T-cell (primary cell): ENCODE measurements at regions not wholly inside any gene's neighbourhood (a gene's known extent, or its start where the extent isn't known, plus 50 kb on each side); places are given as distances from the start of the nearest gene placed in this dataset.

Source experiments
- ATAC-seq, 4 experiments: fragments of 200-7000 bp in 3 of 4; fragments of 150-1000 bp in 1 of 4; cut with Tn5 transposase; replicated peaks in 1 of 4; 1 replicate in 3 of 4; 2 replicates in 1 of 4; pipeline ENCODE4 v1.10.0; 2021; ENCODE audit warnings: moderate library complexity in 3 of 4, mild to moderate bottlenecking in 2 of 4, moderate number of reproducible peaks in 1 of 4
- CTCF ChIA-PET, 2 donors: fragments of 300-600 bp; sonication (Branson Sonifier 250); formaldehyde crosslinking; loops; one replicate each; lab custom pipeline; 2022; ENCODE audit warnings: antibody characterized with exemption in 2 of 2; lab: Charles Lee
- POLR2A ChIA-PET, 2 donors: fragments of 300-600 bp; sonication (Branson Sonifier 250); formaldehyde crosslinking; loops; one replicate each; lab custom pipeline; 2022; ENCODE audit warnings: antibody characterized with exemption in 2 of 2; lab: Charles Lee
- DNase-seq, 35 experiments: peaks; one replicate each; pipeline versions ENCODE4 v3.0.0 to v3.0.0-alpha.2; 2013 to 2023
- H3K27ac ChIP-seq: one replicate; pipeline ENCODE4 v1.5.1; 2013; ENCODE audit warnings: low read length
- H3K27me3 ChIP-seq, 2 experiments: replicated peaks in 1 of 2; 1 replicate in 1 of 2; 2 replicates in 1 of 2; pipeline versions ENCODE4 v1.6.1 to v1.7.0; 2013; ENCODE audit warnings: low read length in 1 of 2, mixed read lengths in 1 of 2; ENCODE audit not compliant: control insufficient read depth in 2 of 2, insufficient read depth in 2 of 2; ENCODE audit errors: extremely low read depth in 1 of 2
- H3K36me3 ChIP-seq, 2 donors: 1 replicate in 1 of 2; 2 replicates in 1 of 2; pipeline versions ENCODE4 v1.6.1 to v1.7.0; 2013; ENCODE audit warnings: low read length in 1 of 2; ENCODE audit not compliant: control insufficient read depth in 2 of 2, insufficient read depth in 1 of 2; ENCODE audit errors: extremely low read depth in 1 of 2
- H3K4me1 ChIP-seq, 2 experiments: 1 replicate in 1 of 2; 2 replicates in 1 of 2; pipeline versions ENCODE4 v1.6.1 to v1.7.0; 2013; ENCODE audit warnings: low read length in 2 of 2, mixed read lengths in 1 of 2; ENCODE audit not compliant: insufficient read depth in 2 of 2, control insufficient read depth in 1 of 2; ENCODE audit errors: extremely low read depth in 1 of 2
- H3K4me3 ChIP-seq, 2 donors: 1 replicate in 1 of 2; 2 replicates in 1 of 2; pipeline versions ENCODE4 v1.5.1 to v1.7.0; 2013; ENCODE audit warnings: mild to moderate bottlenecking in 2 of 2, low read length in 1 of 2, moderate library complexity in 1 of 2; ENCODE audit not compliant: control insufficient read depth in 1 of 2; ENCODE audit errors: extremely low read depth in 1 of 2
- H3K9me3 ChIP-seq: 2 replicates; pipeline ENCODE4 v1.7.0; 2013
- H3K27ac Mint-ChIP-seq, 2 donors: one replicate each; pipeline ENCODE4 v1.8.0; 2020 to 2021; ENCODE audit warnings: mild to moderate bottlenecking in 2 of 2, mixed read lengths in 2 of 2
- H3K27me3 Mint-ChIP-seq, 2 donors: one replicate each; pipeline ENCODE4 v1.8.0; 2021 to 2022; ENCODE audit warnings: mixed read lengths in 2 of 2
- H3K36me3 Mint-ChIP-seq: one replicate; pipeline ENCODE4 v1.8.0; 2021; ENCODE audit warnings: mixed read lengths
- H3K4me1 Mint-ChIP-seq, 3 donors: one replicate each; pipeline ENCODE4 v1.8.0; 2020 to 2022; ENCODE audit warnings: mixed read lengths in 3 of 3, mild to moderate bottlenecking in 1 of 3
- H3K4me3 Mint-ChIP-seq, 3 donors: one replicate each; pipeline ENCODE4 v1.8.0; 2020 to 2022; ENCODE audit warnings: mild to moderate bottlenecking in 3 of 3, mixed read lengths in 3 of 3, moderate library complexity in 3 of 3
- H3K9me3 Mint-ChIP-seq, 3 donors: one replicate each; pipeline ENCODE4 v1.8.0; 2020 to 2022; ENCODE audit warnings: mixed read lengths in 3 of 3
- WGBS: methylation state at CpG from one replicate; pipeline ENCODE4 v1.1.5; 2013; ENCODE audit warnings: missing lambda C conversion rate; ENCODE audit not compliant: insufficient coverage; 5-methylcytosine and 5-hydroxymethylcytosine counted together

- H3K27me3 Mint-ChIP-seq = peaks cover 27 to 28% of the 10 kb centered on the region in 2 donors
- H3K27ac Mint-ChIP-seq = no peak overlapping the region
- Histone ChIP-seq H3K9me3 (no peaks in the 10 kb centered on the region), H3K27me3 (peaks cover 0 to 27% of the 10 kb centered on the region in 2 experiments), H3K4me3 (no peak overlapping the region), H3K4me1 (peaks cover 0 to 15% of the 10 kb centered on the region in 2 experiments), H3K36me3 (no peaks in the 10 kb centered on the region), H3K27ac (no peak overlapping the region)
- no peaks in the 10 kb centered on the region for H3K9me3 Mint-ChIP-seq
- ChIA-PET POLR2A (no interaction called here), CTCF (no interaction called here)
- 100% methylated on average over 2 of the region's 3 CpGs for WGBS
- peak overlapping the region in 2 of 3 donors; percentile 37 to 73 for H3K4me3 Mint-ChIP-seq
- no peaks in the 10 kb centered on the region for H3K36me3 Mint-ChIP-seq
- ATAC-seq (no peak), DNase-seq (no peak)
- peaks cover 7 to 14% (median 12%) of the 10 kb centered on the region in 3 donors for H3K4me1 Mint-ChIP-seq
These were observed 123.4 kb upstream of the ZNF92 start for GRCh38 chr7:65250216-65250615.

- Mint-ChIP-seq H3K9me3 (no peaks in the 10 kb centered on the region), H3K27ac (no peak overlapping the region), H3K4me1 (peaks cover 5 to 12% (median 10%) of the 10 kb centered on the region in 3 donors), H3K27me3 (peaks cover 26 to 28% of the 10 kb centered on the region in 2 donors), H3K36me3 (no peaks in the 10 kb centered on the region), H3K4me3 (no peak overlapping the region)
- Histone ChIP-seq H3K4me1 (peaks cover 0 to 13% of the 10 kb centered on the region in 2 experiments), H3K9me3 (no peaks in the 10 kb centered on the region), H3K27ac (no peak overlapping the region), H3K27me3 (peaks cover 0 to 28% of the 10 kb centered on the region in 2 experiments), H3K4me3 (no peak overlapping the region), H3K36me3 (no peaks in the 10 kb centered on the region)
- ATAC-seq (no peak), DNase-seq (no peak)
- ChIA-PET POLR2A (no interaction called here), CTCF (interaction anchor here in 1 of 2 donors (1.1 kb wide), 1 partner anchor 60 kb away, joined by 3 read pairs; no protein-coding TSS in a partner anchor)
- WGBS = 80% methylated on average over 1 of the region's 5 CpGs
These were observed 126.2 kb upstream of the ZNF92 start for GRCh38 chr7:65247491-65247890.

- Mint-ChIP-seq H3K4me1 (peaks cover 5 to 11% (median 10%) of the 10 kb centered on the region in 3 donors), H3K9me3 (no peaks in the 10 kb centered on the region), H3K27ac (no peak overlapping the region), H3K4me3 (peak overlapping the region; percentile 28 to 60 (median 51)), H3K36me3 (no peaks in the 10 kb centered on the region), H3K27me3 (peaks cover 18 to 34% of the 10 kb centered on the region in 2 donors)
- H3K27ac ChIP-seq = no peak overlapping the region
- no peaks in the 10 kb centered on the region for H3K9me3 ChIP-seq
- WGBS = 3% methylated on average over 51 of the region's 52 CpGs
- peaks cover 0 to 14% of the 10 kb centered on the region in 2 experiments for H3K4me1 ChIP-seq
- CTCF ChIA-PET = no interaction called here
- POLR2A ChIA-PET = no interaction called here
- H3K4me3 ChIP-seq = peak overlapping the region; percentile 27 to 46
- peak in 1 of 35 experiments; percentile 15 for DNase-seq
- no peaks in the 10 kb centered on the region for H3K36me3 ChIP-seq
- ATAC-seq = peak in 2 of 4 experiments; percentile 36 to 40
- H3K27me3 ChIP-seq = peaks cover 2 to 43% of the 10 kb centered on the region in 2 experiments
These were observed 133.8 kb upstream of the ZNF92 start for GRCh38 chr7:65239707-65240352.

- ATAC-seq = peak in 1 of 4 experiments; percentile 9
- H3K9me3 Mint-ChIP-seq = no peaks in the 10 kb centered on the region
- H3K36me3 Mint-ChIP-seq = no peaks in the 10 kb centered on the region
- H3K27ac Mint-ChIP-seq = no peak overlapping the region
- Histone ChIP-seq H3K36me3 (no peaks in the 10 kb centered on the region), H3K4me3 (no peak overlapping the region), H3K27ac (no peak overlapping the region), H3K27me3 (peaks cover 2 to 43% of the 10 kb centered on the region in 2 experiments), H3K9me3 (no peaks in the 10 kb centered on the region), H3K4me1 (peaks cover 0 to 17% of the 10 kb centered on the region in 2 experiments)
- no peak for DNase-seq
- H3K4me1 Mint-ChIP-seq = peaks cover 5 to 17% (median 13%) of the 10 kb centered on the region in 3 donors
- ChIA-PET CTCF (no interaction called here), POLR2A (no interaction called here)
- H3K4me3 Mint-ChIP-seq = peak overlapping the region in 1 of 3 donors; percentile 22
- peaks cover 18 to 34% of the 10 kb centered on the region in 2 donors for H3K27me3 Mint-ChIP-seq
- 57% methylated on average over 17 of the region's 20 CpGs for WGBS
These were observed 134.3 kb upstream of the ZNF92 start for GRCh38 chr7:65239324-65239706.

GRCh38 chr7:65238785-65239184 lies 134.9 kb upstream of the ZNF92 start:
- H3K4me3 Mint-ChIP-seq = no peak overlapping the region
- ATAC-seq (no peak), DNase-seq (no peak)
- no peak overlapping the region for H3K27ac ChIP-seq
- H3K27ac Mint-ChIP-seq = no peak overlapping the region
- ChIA-PET CTCF (no interaction called here), POLR2A (no interaction called here)
- H3K4me1 Mint-ChIP-seq = peaks cover 10 to 22% (median 16%) of the 10 kb centered on the region in 3 donors
- no peaks in the 10 kb centered on the region for H3K36me3 Mint-ChIP-seq
- H3K9me3 ChIP-seq = no peaks in the 10 kb centered on the region
- WGBS = 95% methylated on average over 15 of the region's 19 CpGs
- no peaks in the 10 kb centered on the region for H3K9me3 Mint-ChIP-seq
- H3K27me3 ChIP-seq = peaks cover 2 to 43% of the 10 kb centered on the region in 2 experiments
- H3K4me3 ChIP-seq = no peak overlapping the region
- H3K36me3 ChIP-seq = no peaks in the 10 kb centered on the region
- H3K4me1 ChIP-seq = peaks cover 0 to 22% of the 10 kb centered on the region in 2 experiments
- peaks cover 18 to 32% of the 10 kb centered on the region in 2 donors for H3K27me3 Mint-ChIP-seq

- Mint-ChIP-seq H3K27ac (no peak overlapping the region), H3K27me3 (peaks cover 6 to 19% of the 10 kb centered on the region in 2 donors), H3K4me3 (no peak overlapping the region), H3K36me3 (no peaks in the 10 kb centered on the region), H3K9me3 (no peaks in the 10 kb centered on the region), H3K4me1 (peaks cover 16 to 37% (median 25%) of the 10 kb centered on the region in 3 donors)
- DNase-seq = no peak
- CTCF ChIA-PET = no interaction called here
- Histone ChIP-seq H3K9me3 (no peaks in the 10 kb centered on the region), H3K4me1 (peaks cover 0 to 29% of the 10 kb centered on the region in 2 experiments), H3K27ac (no peak overlapping the region), H3K27me3 (peaks cover 0 to 31% of the 10 kb centered on the region in 2 experiments), H3K4me3 (no peak overlapping the region), H3K36me3 (no peaks in the 10 kb centered on the region)
- no peak for ATAC-seq
- POLR2A ChIA-PET = no interaction called here
- WGBS = 88% methylated on average over 4 of the region's 10 CpGs
These were observed 138.1 kb upstream of the ZNF92 start for GRCh38 chr7:65235586-65235985.
